NCI-H2107 (cell line): ENCODE measurements at regions not wholly inside any gene's neighbourhood (a gene's known extent, or its start where the extent isn't known, plus 50 kb on each side); places are given as distances from the start of the nearest gene placed in this dataset.

Source experiments
- DNase-seq: peaks from one replicate; lab custom pipeline; 2025; lab: John Stamatoyannopoulos, UW

- DNase-seq = no peak
Measured at GRCh38 chr13:103263448-103263847, 197.2 kb upstream of the SLC10A2 start.

GRCh38 chr13:103255587-103256301, 189.5 kb upstream of the SLC10A2 start:
- no peak for DNase-seq

- no peak for DNase-seq
Measured at GRCh38 chr13:103250071-103250470, 183.9 kb upstream of the SLC10A2 start.

- no peak for DNase-seq
Measured at GRCh38 chr13:103246581-103247200, 180.5 kb upstream of the SLC10A2 start.

- DNase-seq = no peak
Measured at GRCh38 chr13:103243495-103243894, 177.3 kb upstream of the SLC10A2 start.

- no peak for DNase-seq
Measured at GRCh38 chr13:103238441-103238840, 172.2 kb upstream of the SLC10A2 start.

- no peak for DNase-seq
Measured at GRCh38 chr13:103236213-103236612, 170.0 kb upstream of the SLC10A2 start.

- DNase-seq = no peak
Measured at GRCh38 chr13:103229674-103230073, 163.5 kb upstream of the SLC10A2 start.

GRCh38 chr13:103224804-103225203, 158.6 kb upstream of the SLC10A2 start:
- no peak for DNase-seq

- no peak for DNase-seq
Measured at GRCh38 chr13:103222683-103223082, 156.5 kb upstream of the SLC10A2 start.

- DNase-seq = no peak
Measured at GRCh38 chr13:103218253-103218652, 152.0 kb upstream of the SLC10A2 start.

GRCh38 chr13:103213152-103213551, 146.9 kb upstream of the SLC10A2 start:
- no peak for DNase-seq

GRCh38 chr13:103210348-103210747, 144.1 kb upstream of the SLC10A2 start:
- no peak for DNase-seq

- DNase-seq = no peak
Measured at GRCh38 chr13:103203735-103204330, 137.6 kb upstream of the SLC10A2 start.

GRCh38 chr13:103200118-103200885, 134.1 kb upstream of the SLC10A2 start:
- DNase-seq = no peak

- no peak for DNase-seq
Measured at GRCh38 chr13:103199380-103200088, 133.3 kb upstream of the SLC10A2 start.

- DNase-seq = no peak
Measured at GRCh38 chr13:103196356-103196755, 130.1 kb upstream of the SLC10A2 start.

GRCh38 chr13:103195762-103196161, 129.5 kb upstream of the SLC10A2 start:
- no peak for DNase-seq

GRCh38 chr13:103194871-103195270, 128.7 kb upstream of the SLC10A2 start:
- no peak for DNase-seq

GRCh38 chr13:103192511-103193135, 126.4 kb upstream of the SLC10A2 start:
- DNase-seq = no peak

- no peak for DNase-seq
Measured at GRCh38 chr13:103190841-103191240, 124.6 kb upstream of the SLC10A2 start.
